ENCODE measurements at regions not wholly inside any gene's neighbourhood (a gene's known extent, or its start where the extent isn't known, plus 50 kb on each side); places are given as distances from the start of the nearest gene placed in this dataset.

- no peaks in the 10 kb centered on the region for H3K9me3 ChIP-seq
- no peaks in the 10 kb centered on the region for H3K4me1 ChIP-seq
- intact Hi-C loops (cut with DNase I): no loop called here
- no peak overlapping the region for H3K4me3 ChIP-seq
- TF ChIP-seq CTCF (IDR thresholded peaks at IDR 0.05): no peak
- peaks cover 6% of the 10 kb centered on the region for H3K27me3 ChIP-seq (ENCODE audit: low read depth)
- H3K27ac ChIP-seq: peak overlapping the region; percentile 4
- DNase-seq: no peak
- H3K36me3 ChIP-seq: no peaks in the 10 kb centered on the region
- ATAC-seq: peak in 1 of 2 donors; percentile 46
Measured at GRCh38 chr16:54412777-54413455, 126.3 kb upstream of the IRX3 start.

GRCh38 chr16:54412037-54412436, 125.5 kb upstream of the IRX3 start:
- Histone ChIP-seq H3K27me3 (ENCODE audit: low read depth) (peaks cover 6% of the 10 kb centered on the region), H3K27ac (no peak overlapping the region), H3K4me1 (no peaks in the 10 kb centered on the region), H3K9me3 (no peaks in the 10 kb centered on the region), H3K4me3 (no peak overlapping the region), H3K36me3 (no peaks in the 10 kb centered on the region)
- ATAC-seq (no peak), DNase-seq (no peak)
- no peak for TF ChIP-seq CTCF (IDR thresholded peaks at IDR 0.05)
- intact Hi-C loops (cut with DNase I): no loop called here

GRCh38 chr16:54411544-54411943, 125.0 kb upstream of the IRX3 start:
- Histone ChIP-seq H3K36me3 (no peaks in the 10 kb centered on the region), H3K4me1 (no peaks in the 10 kb centered on the region), H3K27me3 (ENCODE audit: low read depth) (peaks cover 6% of the 10 kb centered on the region), H3K27ac (no peak overlapping the region), H3K4me3 (no peak overlapping the region), H3K9me3 (no peaks in the 10 kb centered on the region)
- intact Hi-C loops (cut with DNase I): no loop called here
- ATAC-seq (no peak), DNase-seq (no peak)
- TF ChIP-seq CTCF (IDR thresholded peaks at IDR 0.05): no peak

GRCh38 chr16:54409982-54410381, 123.4 kb upstream of the IRX3 start:
- no peak for ATAC-seq

GRCh38 chr16:54407596-54407995, 121.0 kb upstream of the IRX3 start:
- no peak overlapping the region for H3K4me3 ChIP-seq
- no peak for TF ChIP-seq CTCF (IDR thresholded peaks at IDR 0.05)
- no peaks in the 10 kb centered on the region for H3K36me3 ChIP-seq
- H3K4me1 ChIP-seq: no peaks in the 10 kb centered on the region
- H3K27me3 ChIP-seq (ENCODE audit: low read depth): no peaks in the 10 kb centered on the region
- intact Hi-C loops (cut with DNase I): no loop called here
- no peak for DNase-seq
- no peak for ATAC-seq
- H3K27ac ChIP-seq: no peak overlapping the region
- no peaks in the 10 kb centered on the region for H3K9me3 ChIP-seq

More at GRCh38 chr16:54409982-54410381, 123.4 kb upstream of the IRX3 start:
- DNase-seq: no peak
- H3K36me3 ChIP-seq: no peaks in the 10 kb centered on the region
- no peak overlapping the region for H3K27ac ChIP-seq
- no peak for TF ChIP-seq CTCF (IDR thresholded peaks at IDR 0.05)
- peaks cover 6% of the 10 kb centered on the region for H3K27me3 ChIP-seq (ENCODE audit: low read depth)
- no peaks in the 10 kb centered on the region for H3K9me3 ChIP-seq
- intact Hi-C loops (cut with DNase I): no loop called here
- no peaks in the 10 kb centered on the region for H3K4me1 ChIP-seq
- H3K4me3 ChIP-seq: no peak overlapping the region

All from lower lobe of right lung (tissue), 2 donors.